Mesendoderm (in vitro differentiated cells): ENCODE measurements at regions not wholly inside any gene's neighbourhood (a gene's known extent, or its start where the extent isn't known, plus 50 kb on each side); places are given as distances from the start of the nearest gene placed in this dataset.

Experiments
- DNase-seq: peaks from one replicate; pipeline ENCODE4 v3.0.0; 2013
- H2AK5ac ChIP-seq: 2 replicates; pipeline ENCODE4 v1.6.1; 2013; ENCODE audit warnings: low read length, inconsistent platforms
- H2BK120ac ChIP-seq: 2 replicates; pipeline ENCODE4 v1.6.1; 2013; ENCODE audit warnings: low read depth, mild to moderate bottlenecking, low read length, moderate library complexity, mixed read lengths
- H2BK15ac ChIP-seq: replicated peaks from 2 replicates; pipeline ENCODE4 v1.6.1; 2013; ENCODE audit warnings: low read depth, mild to moderate bottlenecking, moderate library complexity
- H2BK5ac ChIP-seq: 2 replicates; pipeline ENCODE4 v1.6.1; 2013; ENCODE audit warnings: low read length, inconsistent platforms
- H3K18ac ChIP-seq: 2 replicates; pipeline ENCODE4 v1.6.1; 2013; ENCODE audit warnings: mild to moderate bottlenecking, low read length, mixed read lengths
- H3K23ac ChIP-seq: one replicate; pipeline ENCODE4 v1.6.1; 2013; ENCODE audit warnings: low read length
- H3K27ac ChIP-seq: 2 replicates; pipeline ENCODE4 v1.5.1; 2013; ENCODE audit warnings: low read depth, mild to moderate bottlenecking, inconsistent platforms, low read length, moderate library complexity
- H3K27me3 ChIP-seq: 2 replicates; pipeline ENCODE4 v1.6.1; 2013; ENCODE audit warnings: low read length, control low read depth, mild to moderate bottlenecking, inconsistent platforms; ENCODE audit not compliant: insufficient read depth, poor library complexity
- H3K36me3 ChIP-seq: 2 replicates; pipeline ENCODE4 v1.6.1; 2013; ENCODE audit warnings: low read length, inconsistent platforms; ENCODE audit not compliant: control insufficient read depth, insufficient read depth
- H3K4ac ChIP-seq: one replicate; pipeline ENCODE4 v1.6.1; 2013; ENCODE audit warnings: low read depth, mild to moderate bottlenecking, low read length, moderate library complexity
- H3K4me1 ChIP-seq: 2 replicates; pipeline ENCODE4 v1.6.1; 2013; ENCODE audit warnings: low read depth, low read length, inconsistent platforms; ENCODE audit not compliant: control insufficient read depth
- H3K4me2 ChIP-seq: 2 replicates; pipeline ENCODE4 v1.6.1; 2013; ENCODE audit warnings: low read length
- H3K4me3 ChIP-seq: 2 replicates; pipeline ENCODE4 v1.5.1; 2013; ENCODE audit warnings: mild to moderate bottlenecking, low read length
- H3K56ac ChIP-seq: one replicate; pipeline ENCODE4 v1.6.1; 2013; ENCODE audit warnings: low read length
- H3K79me1 ChIP-seq: 2 replicates; pipeline ENCODE4 v1.6.1; 2013; ENCODE audit warnings: low read length, inconsistent platforms
- H3K79me2 ChIP-seq: 2 replicates; pipeline ENCODE4 v1.6.1; 2013; ENCODE audit warnings: mild to moderate bottlenecking, low read length; ENCODE audit not compliant: control insufficient read depth, insufficient read depth
- H3K9ac ChIP-seq: 2 replicates; pipeline ENCODE4 v1.6.1; 2013; ENCODE audit warnings: low read length, inconsistent platforms
- H4K5ac ChIP-seq: one replicate; pipeline ENCODE4 v1.6.1; 2013; ENCODE audit warnings: low read length
- H4K8ac ChIP-seq: one replicate; pipeline ENCODE4 v1.6.1; 2013; ENCODE audit warnings: low read depth, mild to moderate bottlenecking, control low read depth, low read length, moderate library complexity
- WGBS: extraction: QIAGEN DNeasy Blood & Tissue Kit; methylation state at CpG from one replicate; pipeline ENCODE4 v1.1.7; 2013; ENCODE audit warnings: low lambda C conversion rate, missing lambda C conversion rate; ENCODE audit not compliant: insufficient coverage; ENCODE audit errors: extremely low coverage; 5-methylcytosine and 5-hydroxymethylcytosine counted together

GRCh38 chr13:95352486-95352885 is 51.2 kb upstream of the ABCC4 start:
- no peak for DNase-seq
- Histone ChIP-seq H3K18ac (no peak overlapping the region), H3K79me2 (no peaks in the 10 kb centered on the region), H3K4me3 (no peak overlapping the region), H3K4me1 (no peaks in the 10 kb centered on the region), H3K4me2 (no peak overlapping the region), H3K23ac (no peak overlapping the region), H3K36me3 (no peaks in the 10 kb centered on the region), H3K27ac (no peak overlapping the region), H4K5ac (no peak overlapping the region), H2BK5ac (no peak overlapping the region), H2AK5ac (no peak overlapping the region), H2BK15ac (no peak overlapping the region), H3K79me1 (no peaks in the 10 kb centered on the region), H4K8ac (no peak overlapping the region), H3K4ac (no peak overlapping the region), H2BK120ac (no peak overlapping the region), H3K56ac (no peak overlapping the region), H3K9ac (no peak overlapping the region), H3K27me3 (no peaks in the 10 kb centered on the region)
- WGBS = no CpG with 5 or more reads among the region's 1 CpG

GRCh38 chr13:95354156-95354555 is 52.9 kb upstream of the ABCC4 start:
- H3K27me3 ChIP-seq = no peaks in the 10 kb centered on the region
- H3K56ac ChIP-seq = no peak overlapping the region
- no peak overlapping the region for H2BK5ac ChIP-seq
- H3K9ac ChIP-seq = no peak overlapping the region
- no peak overlapping the region for H3K4me3 ChIP-seq
- H3K36me3 ChIP-seq = no peaks in the 10 kb centered on the region
- no peak overlapping the region for H4K5ac ChIP-seq
- no peak overlapping the region for H2BK120ac ChIP-seq
- no peak overlapping the region for H3K18ac ChIP-seq
- no peak overlapping the region for H2BK15ac ChIP-seq
- no peak for DNase-seq
- no peak overlapping the region for H3K23ac ChIP-seq
- no peaks in the 10 kb centered on the region for H3K79me1 ChIP-seq
- no peak overlapping the region for H2AK5ac ChIP-seq
- H3K4me2 ChIP-seq = no peak overlapping the region
- no peak overlapping the region for H3K27ac ChIP-seq
- no peak overlapping the region for H3K4ac ChIP-seq
- H4K8ac ChIP-seq = no peak overlapping the region
- WGBS = no CpG with 5 or more reads among the region's 2 CpGs
- H3K79me2 ChIP-seq = no peaks in the 10 kb centered on the region
- no peaks in the 10 kb centered on the region for H3K4me1 ChIP-seq

GRCh38 chr13:95354680-95355487 is 53.6 kb upstream of the ABCC4 start:
- Histone ChIP-seq H2BK15ac (no peak overlapping the region), H4K5ac (no peak overlapping the region), H2BK5ac (no peak overlapping the region), H3K4ac (no peak overlapping the region), H3K4me2 (no peak overlapping the region), H3K18ac (no peak overlapping the region), H3K36me3 (no peaks in the 10 kb centered on the region), H3K9ac (no peak overlapping the region), H3K79me2 (no peaks in the 10 kb centered on the region), H3K4me3 (no peak overlapping the region), H4K8ac (no peak overlapping the region), H2BK120ac (no peak overlapping the region), H3K27ac (no peak overlapping the region), H3K23ac (no peak overlapping the region), H3K27me3 (no peaks in the 10 kb centered on the region), H3K79me1 (no peaks in the 10 kb centered on the region), H2AK5ac (no peak overlapping the region), H3K4me1 (peaks cover 1% of the 10 kb centered on the region), H3K56ac (no peak overlapping the region)
- no peak for DNase-seq
- WGBS = no CpG with 5 or more reads among the region's 4 CpGs

- Histone ChIP-seq H3K4ac (no peak overlapping the region), H2AK5ac (no peak overlapping the region), H4K8ac (no peak overlapping the region), H3K18ac (no peak overlapping the region), H3K36me3 (no peaks in the 10 kb centered on the region), H3K56ac (no peak overlapping the region), H3K27me3 (no peaks in the 10 kb centered on the region), H3K4me1 (peaks cover 2% of the 10 kb centered on the region), H3K9ac (no peak overlapping the region), H4K5ac (no peak overlapping the region), H3K27ac (no peak overlapping the region), H2BK120ac (no peak overlapping the region), H3K4me3 (no peak overlapping the region), H2BK15ac (no peak overlapping the region), H3K4me2 (no peak overlapping the region), H3K23ac (no peak overlapping the region), H3K79me2 (no peaks in the 10 kb centered on the region), H2BK5ac (no peak overlapping the region), H3K79me1 (no peaks in the 10 kb centered on the region)
- WGBS = no CpG with 5 or more reads among the region's 6 CpGs
- no peak for DNase-seq
These were observed 54.2 kb upstream of the ABCC4 start for GRCh38 chr13:95355494-95355893.

- no peaks in the 10 kb centered on the region for H3K79me1 ChIP-seq
- H2BK15ac ChIP-seq = no peak overlapping the region
- H3K23ac ChIP-seq = no peak overlapping the region
- no peaks in the 10 kb centered on the region for H3K27me3 ChIP-seq
- no peak overlapping the region for H2AK5ac ChIP-seq
- no peak overlapping the region for H4K8ac ChIP-seq
- H3K4me3 ChIP-seq = no peak overlapping the region
- no peaks in the 10 kb centered on the region for H3K79me2 ChIP-seq
- no peaks in the 10 kb centered on the region for H3K36me3 ChIP-seq
- no peak overlapping the region for H3K4ac ChIP-seq
- H3K18ac ChIP-seq = no peak overlapping the region
- no peak overlapping the region for H3K27ac ChIP-seq
- DNase-seq = no peak
- peaks cover 2% of the 10 kb centered on the region for H3K4me1 ChIP-seq
- H3K4me2 ChIP-seq = no peak overlapping the region
- no peak overlapping the region for H4K5ac ChIP-seq
- no CpG with 5 or more reads among the region's 2 CpGs for WGBS
- no peak overlapping the region for H3K9ac ChIP-seq
- H3K56ac ChIP-seq = no peak overlapping the region
- H2BK5ac ChIP-seq = no peak overlapping the region
- no peak overlapping the region for H2BK120ac ChIP-seq
These were observed 55.7 kb upstream of the ABCC4 start for GRCh38 chr13:95356916-95357315.

GRCh38 chr13:95357875-95358274 is 56.6 kb upstream of the ABCC4 start:
- Histone ChIP-seq H3K4me1 (peaks cover 2% of the 10 kb centered on the region), H3K4me3 (no peak overlapping the region), H2BK120ac (no peak overlapping the region), H2BK15ac (no peak overlapping the region), H3K4ac (no peak overlapping the region), H3K56ac (no peak overlapping the region), H2BK5ac (no peak overlapping the region), H3K23ac (no peak overlapping the region), H3K36me3 (no peaks in the 10 kb centered on the region), H3K4me2 (no peak overlapping the region), H2AK5ac (no peak overlapping the region), H3K79me2 (no peaks in the 10 kb centered on the region), H3K18ac (no peak overlapping the region), H3K27me3 (no peaks in the 10 kb centered on the region), H3K27ac (no peak overlapping the region), H3K79me1 (no peaks in the 10 kb centered on the region), H4K5ac (no peak overlapping the region), H4K8ac (no peak overlapping the region), H3K9ac (no peak overlapping the region)
- WGBS = no CpG with 5 or more reads among the region's 4 CpGs
- no peak for DNase-seq
